Stimulated activated CD4-positive, alpha-beta T cell treated with anti-CD3 and anti-CD28 coated beads, Interleukin-4, amount 100 ng/mL, for 48 hours (primary cell): ENCODE measurements at regions not wholly inside any gene's neighbourhood (a gene's known extent, or its start where the extent isn't known, plus 50 kb on each side); places are given as distances from the start of the nearest gene placed in this dataset.
"Not testable (repeated sequence)": the region's sequence is repeated elsewhere in the genome, so short reads cannot be mapped to it uniquely, and the experiment has no call there.

Experiments used
- DNase-seq, 2 donors: peaks; one replicate each; pipeline ENCODE4 v3.0.0-alpha.2; 2020; ENCODE audit warnings: low read depth in 2 of 2

GRCh38 chr9:106751681-106752080 lies 111.3 kb upstream of the ZNF462 start:
- no peak for DNase-seq

DNA sequence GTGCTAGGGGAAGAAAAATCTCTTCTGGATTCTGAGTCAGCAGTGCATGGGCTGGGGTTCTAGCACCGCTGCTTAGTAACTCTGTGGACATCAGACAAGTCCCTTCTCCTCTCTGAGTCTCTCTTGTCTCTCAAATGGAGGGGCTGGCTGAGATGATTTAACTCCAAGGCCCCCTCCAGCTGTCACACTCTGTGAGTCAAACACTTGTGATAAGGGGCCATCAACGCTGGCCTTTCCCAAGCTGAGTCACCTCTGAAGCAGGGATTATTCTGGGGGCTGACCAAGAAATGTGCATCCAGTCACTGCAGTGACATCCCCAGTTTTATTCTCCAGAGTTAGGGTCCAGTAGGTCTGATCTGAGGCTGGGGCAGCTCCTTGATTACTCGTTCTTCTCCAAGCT lies 110.4 kb upstream of the ZNF462 start:
- no peak for DNase-seq

DNA sequence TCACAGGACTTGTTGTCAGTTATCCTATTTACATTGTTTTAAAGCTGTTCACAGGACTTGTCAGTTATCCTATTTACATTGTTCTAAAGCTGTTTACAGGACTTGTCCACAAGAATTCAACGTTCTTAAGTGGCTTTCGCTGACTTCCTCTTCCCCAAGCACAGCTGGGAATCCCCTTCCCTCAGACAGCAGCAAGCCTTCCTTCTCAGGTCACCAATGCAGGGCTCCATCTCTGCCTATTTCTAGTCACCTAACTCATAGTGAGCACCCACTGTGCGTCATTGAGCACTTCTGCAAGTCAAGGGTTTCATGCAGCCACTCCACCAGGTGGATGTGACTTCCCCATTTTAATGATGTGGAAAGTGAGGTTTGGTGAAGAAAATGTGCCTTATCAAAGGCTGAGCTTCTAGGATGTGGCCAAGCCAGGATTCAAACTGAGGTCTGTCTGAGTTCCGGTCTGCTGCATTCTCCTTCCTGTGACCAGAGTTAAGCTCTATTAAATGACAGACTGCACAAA lies 109.8 kb upstream of the ZNF462 start:
- DNase-seq: no peak

DNA sequence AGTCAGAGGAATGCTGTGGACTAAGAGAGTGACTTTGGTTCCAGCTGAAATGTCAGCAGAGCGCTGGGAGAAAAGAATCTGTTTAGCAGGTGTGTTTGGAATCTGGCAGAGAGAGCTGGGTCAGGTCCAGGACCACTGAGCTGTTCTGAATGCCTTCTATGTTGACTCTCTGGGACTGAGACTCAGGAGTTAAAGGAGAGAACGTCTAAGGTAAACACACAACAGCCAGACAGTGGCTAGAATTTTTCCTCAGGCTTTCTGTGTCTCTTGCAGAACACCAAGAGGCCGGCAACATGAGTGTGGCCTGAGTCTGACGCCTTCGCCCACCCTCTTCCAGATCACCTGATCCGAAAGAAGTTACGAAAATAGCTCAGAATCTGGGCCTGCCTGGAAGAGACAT lies 107.2 kb upstream of the ZNF462 start:
- DNase-seq: no peak

DNA sequence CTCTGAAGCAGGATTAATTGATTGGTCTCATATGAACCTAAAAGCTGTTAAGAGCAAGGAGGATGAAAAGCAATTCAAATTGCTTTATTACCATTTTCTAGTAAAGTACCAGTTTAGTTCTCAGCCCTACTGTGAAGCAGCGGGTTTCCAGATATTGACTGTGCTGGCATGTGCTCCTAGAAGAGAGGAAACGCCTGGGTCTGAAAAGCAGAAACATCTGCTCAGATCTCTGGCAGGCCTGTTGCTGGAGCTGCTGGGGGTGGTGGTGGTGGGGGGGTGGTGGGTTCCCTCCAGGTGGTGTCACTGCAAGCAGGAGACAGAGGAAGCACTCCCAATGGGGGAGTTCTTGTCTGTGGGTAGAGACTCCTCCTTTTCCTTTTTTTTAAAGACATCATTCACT lies 105.5 kb upstream of the ZNF462 start:
- no peak for DNase-seq

DNA sequence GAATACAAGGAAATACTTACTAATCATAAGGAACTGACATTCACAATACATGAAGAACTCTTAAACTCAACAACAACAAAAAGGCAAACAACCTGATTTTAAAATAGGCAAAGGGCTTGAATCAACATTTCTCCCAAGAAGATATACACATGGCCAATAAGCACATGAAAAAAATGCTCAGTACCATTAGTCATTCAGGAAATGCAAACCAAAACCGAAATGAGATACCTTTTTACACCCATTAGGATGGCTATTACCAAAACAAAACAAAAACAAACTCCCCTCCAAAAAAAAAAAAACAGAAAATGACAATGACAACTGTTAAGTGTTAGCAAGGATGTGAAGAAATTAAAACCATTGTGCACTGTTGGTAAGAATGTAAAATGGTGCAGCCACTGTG lies 104.1 kb upstream of the ZNF462 start:
- no peak for DNase-seq

DNA sequence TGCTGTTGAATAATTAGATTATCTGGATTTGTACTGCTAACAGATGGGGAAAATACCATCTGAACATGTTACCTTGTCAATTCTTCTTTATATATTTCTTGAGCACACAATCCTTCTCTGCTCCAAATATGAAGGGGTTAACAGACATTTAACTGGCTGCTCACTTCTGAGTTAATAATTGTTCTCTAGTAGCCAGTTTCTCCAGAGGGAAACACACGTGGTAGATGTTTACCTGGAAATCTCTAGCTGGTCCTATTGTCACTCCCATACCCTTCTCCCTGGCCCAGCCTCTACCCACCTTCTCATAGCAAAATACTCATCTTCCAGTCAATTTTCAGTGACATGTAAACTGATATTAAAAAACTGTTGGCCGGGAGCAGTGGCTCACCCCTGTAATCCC lies 101.5 kb upstream of the ZNF462 start:
- no peak for DNase-seq

- DNase-seq: no peak
Observed at GRCh38 chr9:106766616-106767015, 96.3 kb upstream of the ZNF462 start.

- no peak for DNase-seq
Observed at GRCh38 chr9:106769331-106769730, 93.6 kb upstream of the ZNF462 start.

- DNase-seq: no peak
Observed at GRCh38 chr9:106771608-106772007, 91.4 kb upstream of the ZNF462 start.

GRCh38 chr9:106772523-106773290 lies 90.3 kb upstream of the ZNF462 start:
- no peak for DNase-seq

DNA sequence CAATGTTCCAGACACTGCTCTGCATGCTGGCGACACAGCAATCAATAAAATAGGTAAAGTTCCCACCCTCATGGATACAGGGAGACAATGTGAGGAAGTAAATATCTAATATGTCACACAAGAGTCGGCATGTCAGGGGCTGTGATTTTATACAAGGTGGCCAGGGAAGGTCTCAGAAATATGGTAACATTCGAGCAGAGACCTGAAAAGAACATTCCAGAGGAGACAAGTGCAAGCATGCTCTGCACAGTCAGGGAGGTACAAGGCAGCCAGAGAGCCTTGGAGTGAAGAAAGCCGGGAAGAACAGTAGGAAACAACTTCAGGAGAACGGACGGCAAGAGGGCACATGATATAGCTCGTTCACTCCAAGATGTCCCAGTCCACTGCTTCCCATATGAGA lies 89.2 kb upstream of the ZNF462 start:
- no peak for DNase-seq

GRCh38 chr9:106775960-106776359 lies 87.0 kb upstream of the ZNF462 start:
- no peak for DNase-seq

- no peak for DNase-seq
Observed at GRCh38 chr9:106779796-106780195, 83.2 kb upstream of the ZNF462 start.

DNA sequence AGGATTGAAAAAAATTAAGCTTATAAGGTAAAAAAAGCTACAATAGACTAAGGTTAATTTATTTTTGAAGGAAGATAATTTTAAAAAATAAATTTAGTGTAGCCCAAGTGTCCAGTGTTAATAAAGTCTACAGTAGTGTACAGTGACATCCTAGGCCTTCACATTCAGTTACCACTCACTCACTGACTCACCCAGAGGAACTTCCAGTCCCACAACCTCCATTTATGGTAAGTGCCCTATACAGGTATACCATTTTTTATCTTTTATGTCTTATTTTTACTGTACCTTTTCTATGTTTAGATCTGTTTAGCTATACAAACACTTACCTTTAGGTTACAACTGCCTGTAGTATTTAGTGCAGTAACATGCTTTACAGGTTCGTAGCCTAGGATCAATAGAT lies 79.8 kb upstream of the ZNF462 start:
- DNase-seq: no peak

DNA sequence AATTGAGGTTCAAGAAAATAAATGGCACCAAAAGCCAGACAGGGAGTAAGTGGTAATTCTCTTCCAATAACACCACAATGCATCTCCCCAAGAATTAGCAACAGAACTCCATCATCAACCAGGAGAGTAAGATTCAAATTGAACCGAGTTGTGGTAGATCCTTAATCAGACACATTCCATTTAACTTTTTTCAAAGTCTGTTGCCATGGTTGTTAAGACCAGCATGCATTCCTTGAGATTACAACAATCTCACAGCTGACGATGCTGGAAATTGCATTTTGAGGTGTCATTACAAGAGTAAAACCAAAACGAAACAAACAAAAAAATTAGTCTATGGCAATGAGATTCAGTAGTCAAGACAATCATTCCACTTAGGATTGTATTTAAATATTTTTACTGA lies 78.9 kb upstream of the ZNF462 start:
- DNase-seq: no peak

GRCh38 chr9:106785200-106785599 lies 77.8 kb upstream of the ZNF462 start:
- DNase-seq: no peak

DNA sequence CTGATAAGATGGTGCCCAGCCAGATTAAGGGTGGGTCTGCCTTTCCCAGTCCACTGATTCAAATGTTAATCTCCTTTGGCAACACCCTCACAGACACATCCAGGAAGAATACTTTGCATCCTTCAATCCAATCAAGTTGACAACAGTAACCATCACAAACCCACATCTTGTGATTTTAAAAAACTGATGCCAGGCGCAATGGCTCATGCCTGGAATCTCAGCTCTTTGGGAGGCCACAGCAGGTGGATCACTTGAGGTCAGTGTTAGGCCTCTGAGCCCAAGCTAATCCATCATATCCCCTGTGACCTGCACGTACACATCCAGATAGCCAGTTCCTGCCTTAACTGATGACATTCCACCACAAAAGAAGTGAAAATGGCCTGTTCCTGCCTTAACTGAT lies 74.9 kb upstream of the ZNF462 start:
- DNase-seq: not testable (repeated sequence)

- no peak for DNase-seq
Observed at GRCh38 chr9:106795031-106795430, 67.9 kb upstream of the ZNF462 start.

- no peak for DNase-seq
Observed at GRCh38 chr9:106796771-106797170, 66.2 kb upstream of the ZNF462 start.

GRCh38 chr9:106797299-106797698 lies 65.7 kb upstream of the ZNF462 start:
- DNase-seq: no peak

GRCh38 chr9:106798016-106798799 lies 64.8 kb upstream of the ZNF462 start:
- no peak for DNase-seq

GRCh38 chr9:106799152-106799551 lies 63.8 kb upstream of the ZNF462 start:
- no peak for DNase-seq
